Central memory CD8-positive, alpha-beta T cell (primary cell): ENCODE measurements at regions not wholly inside any gene's neighbourhood (a gene's known extent, or its start where the extent isn't known, plus 50 kb on each side); places are given as distances from the start of the nearest gene placed in this dataset.
A peak's percentile ranks its signal among the peaks of the same experiment; 100 is the strongest.

Experiments used
- ATAC-seq: fragments of 150-1000 bp; cut with Tn5 transposase; replicated peaks from 2 replicates; pipeline ENCODE4 v1.10.0; 2022; ENCODE audit warnings: mild to moderate bottlenecking, moderate FRiP score, moderate number of reproducible peaks; ENCODE audit not compliant: poor library complexity, severe bottlenecking; ENCODE audit errors: extremely low read depth
- DNase-seq, 2 donors: peaks; one replicate each; pipeline ENCODE4 v3.0.0; 2021; ENCODE audit warnings: low spot score in 2 of 2
- H3K27ac Mint-ChIP-seq: one replicate; pipeline ENCODE4 v1.8.0; 2022; ENCODE audit warnings: low read depth, mild to moderate bottlenecking, moderate library complexity, mixed read lengths
- H3K27me3 Mint-ChIP-seq: one replicate; pipeline ENCODE4 v1.8.0; 2022; ENCODE audit warnings: mixed read lengths
- H3K36me3 Mint-ChIP-seq: one replicate; pipeline ENCODE4 v1.8.0; 2022; ENCODE audit warnings: mild to moderate bottlenecking, moderate library complexity, mixed read lengths; ENCODE audit not compliant: insufficient read depth
- H3K4me1 Mint-ChIP-seq: one replicate; pipeline ENCODE4 v1.8.0; 2022; ENCODE audit warnings: mixed read lengths
- H3K4me3 Mint-ChIP-seq: one replicate; pipeline ENCODE4 v1.8.0; 2022; ENCODE audit warnings: mild to moderate bottlenecking, moderate library complexity, mixed read lengths
- H3K9me3 Mint-ChIP-seq: one replicate; pipeline ENCODE4 v1.8.0; 2022; ENCODE audit warnings: mixed read lengths

DNA sequence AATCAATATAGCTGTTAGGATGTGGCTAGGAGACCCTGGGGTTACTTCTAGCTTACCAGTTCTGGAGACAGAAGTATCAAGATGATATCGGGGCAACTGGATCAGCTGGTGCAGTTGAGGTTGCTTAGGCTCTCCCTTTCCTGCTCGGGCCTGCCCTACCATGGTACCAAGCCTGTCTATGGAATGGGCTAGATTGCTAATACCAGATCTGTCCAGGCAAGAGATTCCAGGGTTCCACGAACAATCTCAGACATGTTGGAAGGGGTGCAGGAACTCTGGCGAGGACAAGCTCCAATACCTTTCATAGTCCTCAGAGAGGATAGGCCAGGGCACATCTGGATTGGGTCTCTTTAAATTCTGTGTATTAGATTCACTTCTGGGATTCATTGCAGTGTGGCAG, 53.8 kb downstream of the ADM start:
- H3K27ac Mint-ChIP-seq, result no peak overlapping the region
- H3K36me3 Mint-ChIP-seq, result peaks cover 2% of the 10 kb centered on the region
- DNase-seq (no peak), ATAC-seq (no peak)
- peaks cover 5% of the 10 kb centered on the region for H3K9me3 Mint-ChIP-seq
- no peak overlapping the region for H3K4me3 Mint-ChIP-seq
- no peaks in the 10 kb centered on the region for H3K4me1 Mint-ChIP-seq
- H3K27me3 Mint-ChIP-seq, result peaks cover 77% of the 10 kb centered on the region

DNA sequence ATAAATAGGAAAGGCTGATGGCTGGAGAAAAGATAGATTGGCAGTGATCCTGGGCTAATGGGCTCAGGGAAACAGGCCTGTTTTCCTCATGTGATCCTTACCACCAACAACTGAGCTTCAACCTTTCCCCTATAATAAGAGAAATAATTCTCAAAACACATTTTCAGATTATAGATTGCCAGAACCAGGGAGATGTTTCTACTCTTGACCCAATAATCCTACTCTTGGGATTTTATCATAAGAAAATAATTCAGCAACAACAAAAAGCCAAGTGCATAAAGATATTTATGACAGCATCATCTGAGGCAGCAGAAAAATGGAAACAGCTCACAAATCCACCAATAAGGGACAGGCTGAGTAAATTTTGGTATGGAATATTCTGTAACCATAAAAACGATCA, 54.3 kb downstream of the ADM start:
- no peaks in the 10 kb centered on the region for H3K4me1 Mint-ChIP-seq
- H3K36me3 Mint-ChIP-seq, result peaks cover 2% of the 10 kb centered on the region
- no peak for ATAC-seq
- H3K27ac Mint-ChIP-seq, result no peak overlapping the region
- peaks cover 5% of the 10 kb centered on the region for H3K9me3 Mint-ChIP-seq
- H3K27me3 Mint-ChIP-seq, result peaks cover 73% of the 10 kb centered on the region
- no peak overlapping the region for H3K4me3 Mint-ChIP-seq
- DNase-seq, result no peak

DNA sequence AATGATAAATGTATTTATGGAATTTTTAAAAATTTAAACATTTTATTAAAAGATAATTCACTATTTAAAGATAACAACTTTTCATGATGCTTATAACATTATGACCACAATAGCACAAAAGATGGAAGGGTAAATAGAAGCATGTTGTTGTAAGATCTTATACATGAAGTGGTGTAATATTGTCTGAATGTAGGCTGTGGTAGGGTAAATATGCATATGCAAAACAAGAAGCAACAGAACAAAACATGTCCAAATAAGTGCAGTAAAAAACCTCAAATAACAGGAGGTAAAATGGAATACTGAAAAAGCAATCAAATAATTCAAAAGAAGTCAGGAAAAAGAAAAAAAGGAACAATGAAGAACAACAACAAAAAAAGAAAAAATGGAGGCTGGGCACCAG, 56.0 kb downstream of the ADM start:
- no peak overlapping the region for H3K27ac Mint-ChIP-seq
- no peak for ATAC-seq
- peaks cover 56% of the 10 kb centered on the region for H3K27me3 Mint-ChIP-seq
- H3K4me1 Mint-ChIP-seq, result no peaks in the 10 kb centered on the region
- peaks cover 2% of the 10 kb centered on the region for H3K36me3 Mint-ChIP-seq
- H3K9me3 Mint-ChIP-seq, result peaks cover 5% of the 10 kb centered on the region
- H3K4me3 Mint-ChIP-seq, result no peak overlapping the region
- no peak for DNase-seq

DNA sequence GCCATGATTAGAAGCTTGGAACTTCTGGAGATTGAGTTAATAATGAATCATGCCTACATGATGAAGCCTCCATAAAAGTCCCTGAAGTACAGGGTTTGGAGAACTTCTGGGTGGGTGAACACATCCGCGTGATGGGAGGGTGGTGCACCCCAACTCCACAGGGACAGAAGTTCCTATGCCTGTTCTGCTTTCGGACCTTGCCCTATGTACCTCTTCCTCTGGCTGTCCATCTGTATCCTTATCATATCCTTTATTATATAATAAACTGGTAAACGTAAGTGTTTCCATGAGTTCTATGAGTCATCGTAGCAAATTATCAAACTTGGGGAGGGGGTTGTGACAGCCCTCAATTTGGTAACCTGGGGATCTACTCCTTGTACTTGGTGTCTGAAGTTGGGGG, 60.2 kb downstream of the ADM start:
- no peak for ATAC-seq
- H3K4me3 Mint-ChIP-seq, result no peak overlapping the region

DNA sequence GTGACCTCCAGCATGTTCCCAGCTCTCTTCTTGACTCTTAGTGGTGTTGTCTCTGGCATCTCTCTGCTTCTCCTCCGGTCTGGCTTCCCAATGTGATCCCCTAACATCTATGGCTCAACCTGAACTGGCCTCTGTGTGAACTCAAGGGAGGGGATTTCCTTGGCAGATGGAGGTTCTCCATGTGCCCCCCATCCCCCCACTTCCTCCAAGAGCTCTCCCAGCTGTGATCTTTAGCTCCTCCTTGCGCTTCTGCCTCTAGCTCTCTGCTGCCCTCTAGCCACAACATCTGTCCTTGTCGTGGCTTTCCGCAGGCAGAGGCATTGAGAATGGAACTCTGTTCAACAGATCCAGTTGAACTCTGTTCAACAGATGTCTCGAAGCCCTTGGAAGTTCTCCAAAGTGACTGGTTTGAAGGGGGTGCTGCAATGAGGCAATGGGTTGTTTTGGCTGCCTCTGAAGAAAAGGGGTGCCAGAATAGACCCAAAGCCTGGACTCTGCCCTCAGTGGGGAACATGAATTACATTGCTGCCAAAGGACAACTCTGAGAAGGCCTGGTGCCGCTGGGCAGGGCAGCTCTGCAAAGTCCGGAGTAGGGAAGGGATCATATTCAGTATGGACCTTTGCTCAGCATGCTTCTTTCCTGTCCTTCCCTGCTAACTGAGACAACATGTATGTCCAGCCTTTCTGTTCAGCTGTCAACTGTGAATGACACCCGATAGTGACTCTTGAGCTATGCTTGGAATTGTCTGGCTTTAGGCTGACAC, 61.9 kb downstream of the ADM start:
- peaks cover 5% of the 10 kb centered on the region for H3K4me1 Mint-ChIP-seq
- H3K9me3 Mint-ChIP-seq, result no peaks in the 10 kb centered on the region
- peaks cover 45% of the 10 kb centered on the region for H3K27me3 Mint-ChIP-seq
- peak; percentile 18 to 30 for DNase-seq
- no peak overlapping the region for H3K4me3 Mint-ChIP-seq
- H3K36me3 Mint-ChIP-seq, result no peaks in the 10 kb centered on the region
- no peak overlapping the region for H3K27ac Mint-ChIP-seq
- no peak for ATAC-seq

More for the DNA sequence above, 60.2 kb downstream of the ADM start:
- H3K4me1 Mint-ChIP-seq, result peaks cover 5% of the 10 kb centered on the region
- H3K27me3 Mint-ChIP-seq, result peaks cover 49% of the 10 kb centered on the region
- no peak overlapping the region for H3K27ac Mint-ChIP-seq
- peaks cover 5% of the 10 kb centered on the region for H3K9me3 Mint-ChIP-seq
- no peak for DNase-seq
- no peaks in the 10 kb centered on the region for H3K36me3 Mint-ChIP-seq

DNA sequence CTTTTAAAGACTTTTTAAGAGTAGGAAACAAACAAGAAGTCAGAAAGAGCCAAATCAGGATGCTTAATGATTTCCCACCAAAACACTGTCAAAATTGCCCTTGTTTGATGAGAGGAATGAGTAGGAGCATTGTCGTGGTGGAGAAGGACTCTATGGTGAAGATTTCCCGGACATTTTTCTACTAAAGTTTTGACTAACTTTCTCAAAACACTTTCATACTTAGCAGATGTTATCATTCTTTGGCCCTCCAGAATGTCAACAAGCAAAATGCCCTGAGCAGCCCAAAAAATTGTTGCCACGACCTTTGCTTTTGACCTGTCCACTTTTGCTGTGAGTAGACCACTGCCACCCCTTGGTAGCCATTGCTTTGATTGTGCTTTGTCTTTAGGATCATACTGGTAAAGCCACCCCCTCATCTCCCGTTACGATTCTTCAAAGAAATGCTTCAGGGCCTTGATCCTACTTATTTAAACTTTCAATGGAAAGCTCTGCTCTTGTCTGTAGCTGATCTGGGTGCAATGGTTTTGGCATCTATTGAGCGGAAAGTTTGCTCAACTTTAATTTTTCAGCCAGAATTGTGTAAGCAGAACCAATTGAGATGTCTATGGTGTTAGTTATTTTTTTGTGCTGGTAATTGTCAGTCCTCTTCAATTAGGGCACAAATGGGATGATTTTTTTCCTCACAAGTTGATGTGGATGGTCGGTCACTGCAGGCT, 67.2 kb downstream of the ADM start:
- Mint-ChIP-seq H3K27me3 (peaks cover 49% of the 10 kb centered on the region), H3K9me3 (no peaks in the 10 kb centered on the region), H3K4me3 (no peak overlapping the region)

DNA sequence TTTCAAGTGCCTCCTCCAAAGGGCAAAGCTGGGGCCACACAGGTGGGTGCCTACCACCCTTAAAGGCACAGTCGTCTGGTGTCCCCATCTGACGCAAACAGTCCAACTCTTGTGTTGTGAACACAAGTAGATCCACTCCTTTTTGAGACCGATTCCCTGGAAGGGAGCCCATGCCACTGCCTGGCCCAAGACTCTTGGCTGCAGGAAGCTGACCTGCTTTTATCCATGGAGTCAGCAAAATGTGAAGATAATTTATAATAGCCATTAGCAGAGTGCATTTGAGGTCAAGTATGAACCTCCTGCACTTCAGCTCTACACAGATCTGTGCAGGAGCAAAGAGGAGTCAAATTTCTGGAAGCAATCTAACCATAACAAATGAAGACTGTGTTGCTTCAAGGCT, 68.5 kb downstream of the ADM start:
- DNase-seq (no peak), ATAC-seq (no peak)
- Mint-ChIP-seq H3K9me3 (no peaks in the 10 kb centered on the region), H3K36me3 (no peaks in the 10 kb centered on the region), H3K4me3 (no peak overlapping the region), H3K27ac (no peak overlapping the region), H3K4me1 (no peaks in the 10 kb centered on the region), H3K27me3 (peaks cover 41% of the 10 kb centered on the region)

More for the DNA sequence above, 67.2 kb downstream of the ADM start:
- DNase-seq, result no peak
- Mint-ChIP-seq H3K27ac (no peak overlapping the region), H3K36me3 (no peaks in the 10 kb centered on the region), H3K4me1 (no peaks in the 10 kb centered on the region)
- no peak for ATAC-seq

DNA sequence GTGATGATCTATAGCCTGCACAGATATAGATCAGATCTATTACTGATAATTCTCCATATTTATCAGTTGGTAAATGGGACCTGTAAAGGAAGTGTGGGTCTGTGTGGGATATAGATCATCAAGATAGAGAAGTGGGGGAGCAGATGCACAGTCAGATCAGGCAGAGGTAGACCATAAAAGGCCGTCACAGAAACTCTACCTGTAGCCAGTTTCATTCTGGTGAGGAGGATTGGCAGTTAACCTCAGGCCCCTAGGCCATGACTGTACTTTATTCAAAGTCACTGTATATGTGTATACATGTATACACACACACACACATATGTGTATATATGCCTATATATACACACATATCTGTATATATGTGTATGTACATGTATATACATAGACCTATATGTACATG, 69.1 kb downstream of the ADM start:
- Mint-ChIP-seq H3K36me3 (no peaks in the 10 kb centered on the region), H3K9me3 (no peaks in the 10 kb centered on the region), H3K4me1 (no peaks in the 10 kb centered on the region), H3K4me3 (no peak overlapping the region), H3K27ac (no peak overlapping the region), H3K27me3 (peaks cover 41% of the 10 kb centered on the region)
- DNase-seq, result no peak
- no peak for ATAC-seq

DNA sequence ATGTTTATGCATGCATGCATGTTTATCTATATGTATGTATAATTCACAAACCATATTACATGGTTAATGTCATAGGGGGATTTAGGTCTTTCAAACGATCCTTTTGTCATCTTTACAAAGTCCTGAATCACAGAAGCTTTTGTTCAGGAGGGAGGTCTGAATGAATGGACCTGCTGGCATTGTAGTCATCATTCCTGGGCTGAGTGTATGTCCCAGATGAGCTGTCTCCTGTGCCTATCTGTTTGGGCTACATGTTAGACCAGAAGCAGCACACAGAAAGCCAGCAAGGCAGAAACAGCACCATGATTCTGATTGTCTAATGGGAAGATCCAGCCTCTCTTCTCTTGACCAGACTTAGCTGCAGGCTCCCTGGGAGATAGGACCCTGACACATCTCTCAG, 69.5 kb downstream of the ADM start:
- ATAC-seq (no peak), DNase-seq (no peak)
- Mint-ChIP-seq H3K36me3 (no peaks in the 10 kb centered on the region), H3K27ac (no peak overlapping the region), H3K4me3 (no peak overlapping the region), H3K27me3 (peaks cover 41% of the 10 kb centered on the region), H3K4me1 (no peaks in the 10 kb centered on the region), H3K9me3 (no peaks in the 10 kb centered on the region)

DNA sequence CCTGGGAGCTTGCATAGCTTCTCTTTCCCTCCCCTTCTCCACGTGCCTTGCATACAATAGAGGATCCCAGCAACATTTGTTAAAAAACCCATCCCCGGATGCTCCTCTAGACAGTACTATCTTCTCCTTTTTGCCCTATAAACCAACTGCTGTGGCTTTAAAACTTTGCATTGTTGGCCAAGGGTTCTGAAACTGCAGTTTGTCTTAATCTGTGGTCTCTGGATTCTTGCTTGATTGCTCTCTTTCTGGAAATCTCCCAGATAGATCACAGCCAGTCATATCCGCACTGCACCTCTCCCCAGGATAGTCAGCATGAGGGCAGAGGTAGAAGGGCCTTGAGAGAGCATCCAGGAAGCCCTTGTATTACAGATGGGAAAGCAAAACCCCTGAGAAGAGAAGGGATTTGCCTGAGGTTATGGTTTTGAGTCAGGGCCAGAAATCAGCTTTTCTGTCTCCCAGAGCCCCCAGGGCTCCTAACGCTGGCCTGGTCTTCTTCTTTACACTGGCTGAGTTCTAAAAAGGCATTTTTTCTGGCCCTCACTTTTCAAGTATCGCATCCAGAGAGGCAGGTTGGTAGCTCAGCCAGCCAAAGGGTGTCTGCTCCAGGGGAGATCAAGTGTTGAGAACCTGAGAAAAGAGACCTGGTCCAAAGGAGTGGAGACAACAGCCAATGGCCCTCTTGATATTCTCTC, 70.6 kb downstream of the ADM start:
- ATAC-seq, result no peak
- H3K27ac Mint-ChIP-seq, result no peak overlapping the region

DNA sequence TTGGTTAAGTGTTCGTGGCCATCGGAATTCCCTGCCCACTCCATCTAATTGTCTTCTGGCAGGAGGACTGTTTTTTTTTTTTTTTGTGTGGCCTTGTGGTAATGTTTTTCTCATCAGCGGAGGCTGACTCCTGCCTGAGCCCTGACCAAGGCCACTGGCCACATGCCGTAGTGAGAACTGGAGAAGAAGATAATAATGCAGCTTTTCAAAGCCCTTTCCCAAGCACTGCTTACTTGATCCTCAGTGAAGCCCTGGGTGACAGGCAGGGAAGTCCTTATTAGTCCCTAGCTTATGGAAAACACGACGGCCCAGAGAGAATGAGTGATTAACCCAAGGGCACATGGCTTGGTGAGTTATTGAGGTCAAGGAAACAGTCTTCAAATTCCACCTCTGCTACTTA, 71.2 kb downstream of the ADM start:
- DNase-seq (no peak), ATAC-seq (no peak)
- Mint-ChIP-seq H3K9me3 (no peaks in the 10 kb centered on the region), H3K27me3 (peaks cover 40% of the 10 kb centered on the region), H3K27ac (no peak overlapping the region), H3K4me1 (no peaks in the 10 kb centered on the region), H3K36me3 (no peaks in the 10 kb centered on the region), H3K4me3 (no peak overlapping the region)

More for the DNA sequence above, 70.6 kb downstream of the ADM start:
- Mint-ChIP-seq H3K4me1 (no peaks in the 10 kb centered on the region), H3K4me3 (no peak overlapping the region), H3K27me3 (peaks cover 42% of the 10 kb centered on the region), H3K36me3 (no peaks in the 10 kb centered on the region), H3K9me3 (no peaks in the 10 kb centered on the region)
- no peak for DNase-seq

DNA sequence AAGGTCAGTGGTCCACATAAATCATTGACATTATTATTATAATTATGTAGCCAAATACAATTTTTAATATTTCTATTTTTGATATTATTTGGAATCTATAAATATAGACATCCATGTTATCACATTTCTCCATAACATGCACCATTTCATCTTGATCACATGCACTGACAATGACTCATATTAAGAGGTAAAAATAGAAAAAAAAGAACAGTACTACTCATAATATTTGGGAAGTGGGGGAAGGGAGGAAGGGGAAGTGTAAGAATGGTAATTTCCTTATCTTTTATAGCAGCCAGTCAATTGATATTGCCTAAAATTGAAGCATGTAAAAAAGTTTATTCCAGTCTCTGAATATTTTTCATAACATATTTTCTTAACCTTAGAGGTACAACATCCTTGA, 72.3 kb downstream of the ADM start:
- H3K36me3 Mint-ChIP-seq, result peaks cover 2% of the 10 kb centered on the region
- no peak overlapping the region for H3K27ac Mint-ChIP-seq
- H3K4me1 Mint-ChIP-seq, result no peaks in the 10 kb centered on the region
- no peak overlapping the region for H3K4me3 Mint-ChIP-seq
- ATAC-seq (no peak), DNase-seq (no peak)
- H3K27me3 Mint-ChIP-seq, result peaks cover 45% of the 10 kb centered on the region
- H3K9me3 Mint-ChIP-seq, result no peaks in the 10 kb centered on the region

DNA sequence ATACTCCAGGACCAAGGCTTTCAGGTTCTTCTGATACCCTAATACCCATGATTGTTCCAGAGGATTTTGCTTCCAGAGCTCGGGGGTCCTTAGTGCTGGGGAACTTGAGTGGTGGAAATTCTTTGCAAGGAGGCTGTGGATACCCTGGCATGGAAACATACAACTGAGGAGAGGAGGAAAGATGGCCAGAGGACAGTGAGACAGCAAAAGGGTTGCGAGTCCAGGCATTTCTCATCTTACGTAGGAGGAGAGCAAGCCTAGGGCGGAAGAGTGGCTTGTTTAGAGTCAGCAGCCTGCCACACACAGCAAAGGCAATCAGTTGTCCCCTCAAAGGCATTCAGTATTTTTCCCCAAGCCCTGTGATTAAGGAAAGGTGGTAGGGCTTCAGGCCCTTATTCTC, 73.5 kb downstream of the ADM start:
- Mint-ChIP-seq H3K36me3 (peaks cover 2% of the 10 kb centered on the region), H3K9me3 (no peaks in the 10 kb centered on the region), H3K27ac (no peak overlapping the region), H3K4me3 (no peak overlapping the region), H3K27me3 (peaks cover 45% of the 10 kb centered on the region), H3K4me1 (no peaks in the 10 kb centered on the region)
- ATAC-seq, result no peak
- no peak for DNase-seq
